ENCODE measurements at regions not wholly inside any gene's neighbourhood (a gene's known extent, or its start where the extent isn't known, plus 50 kb on each side); places are given as distances from the start of the nearest gene placed in this dataset.

- ChIA-PET POLR2A (no interaction called here), CTCF (ENCODE audit: low intra/inter-chr PET ratio) (no interaction called here)
- no peak for DNase-seq (ENCODE audit: extremely low read depth in 1 of 4, low spot score in 3 of 4)
- no peaks in the 10 kb centered on the region; the same call in 1 of the 2 replicates for H3K9me3 ChIP-seq (replicated peaks; ENCODE audit: control insufficient read depth, insufficient read depth, low read depth, low read length)
- no peak for ATAC-seq
- 2% methylated on average over 3 of the region's 3 CpGs for WGBS (ENCODE audit: insufficient coverage, low coverage, missing lambda C conversion rate)
- no peak overlapping the region for H3K4me3 ChIP-seq
- H3K27me3 ChIP-seq (ENCODE audit: control insufficient read depth in 2 of 2, insufficient read depth in 2 of 2, low read length in 2 of 2): no peaks in the 10 kb centered on the region; a peak in 1 of 5 replicates
- no peak overlapping the region for H3K27ac ChIP-seq (ENCODE audit: extremely low read depth, low read depth, low read length)
- FAIRE-seq: no peak
- intact Hi-C loops (cut with micrococcal nuclease) (loop anchor here (5.0 kb wide), 1 partner anchor 502 kb away; no protein-coding TSS in a partner anchor), in situ Hi-C loops (cut with MboI) (no loop called here)
- TF ChIP-seq ZNF23 (CRISPR knock-in tag; IDR thresholded peaks at IDR 0.05) (no peak), JUN (IDR thresholded peaks at IDR 0.05; ENCODE audit: borderline replicate concordance, low read depth, low read length) (no peak), JUN (CRISPR knock-in tag; IDR thresholded peaks at IDR 0.05; ENCODE audit: borderline replicate concordance) (no peak), SP1 (CRISPR knock-in tag; IDR thresholded peaks at IDR 0.05) (no peak), ZHX1 (conservative IDR thresholded peaks at IDR 0.05; ENCODE audit: low read length) (no peak), MTA2 (IDR thresholded peaks at IDR 0.05; ENCODE audit: low read depth) (no peak), SMC3 (conservative IDR thresholded peaks at IDR 0.05; ENCODE audit: insufficient read depth, low read depth, low read length) (no peak), ZBTB43 (CRISPR knock-in tag; IDR thresholded peaks at IDR 0.05) (no peak), FOXM1 (IDR thresholded peaks at IDR 0.05; ENCODE audit: low read depth) (no peak), FOXM1 (CRISPR knock-in tag; IDR thresholded peaks at IDR 0.05; ENCODE audit: low read depth) (no peak), CREB1 (IDR thresholded peaks at IDR 0.05) (no peak), CREB1 (CRISPR knock-in tag; IDR thresholded peaks at IDR 0.05) (no peak), TBL1XR1 (IDR thresholded peaks at IDR 0.05; ENCODE audit: low read length in 2 of 2) (no peak), ZNF140 (CRISPR knock-in tag; IDR thresholded peaks at IDR 0.05) (no peak), ZNF77 (CRISPR knock-in tag; IDR thresholded peaks at IDR 0.05) (no peak), MED1 (CRISPR knock-in tag; IDR thresholded peaks at IDR 0.05; ENCODE audit: borderline replicate concordance) (no peak), NFIC (IDR thresholded peaks at IDR 0.05) (no peak)
- H3K4me1 ChIP-seq (replicated peaks in 1 of 2; ENCODE audit: control insufficient read depth in 2 of 2, insufficient read depth in 2 of 2, low read length in 2 of 2): no peaks in the 10 kb centered on the region
- H2AFZ ChIP-seq (ENCODE audit: low read depth, low read length): no peak overlapping the region
- no peaks in the 10 kb centered on the region for H3K9me1 ChIP-seq (ENCODE audit: control insufficient read depth, insufficient read depth, low read length)
- no peak overlapping the region for H3K4me2 ChIP-seq (ENCODE audit: insufficient read depth, low read length)
- no peaks in the 10 kb centered on the region for H4K20me1 ChIP-seq (replicated peaks; ENCODE audit: control insufficient read depth, insufficient read depth, low read length)
- H3K79me2 ChIP-seq (ENCODE audit: control insufficient read depth, insufficient read depth, low read length): no peaks in the 10 kb centered on the region
- H3K36me3 ChIP-seq (ENCODE audit: control insufficient read depth, insufficient read depth, low read length): no peaks in the 10 kb centered on the region
- no TSS peak for BruUV-seq (replicated peaks)
- no peak overlapping the region for H3K9ac ChIP-seq (ENCODE audit: insufficient read depth in 1 of 2, low read depth in 2 of 2, low read length in 2 of 2)
These were observed 81.9 kb upstream of the GREM2 start for GRCh38 chr1:240693844-240694243.

Measured in K562 (cell line).